GM23338 (cell line): ENCODE measurements at regions not wholly inside any gene's neighbourhood (a gene's known extent, or its start where the extent isn't known, plus 50 kb on each side); places are given as distances from the start of the nearest gene placed in this dataset.
A peak's percentile ranks its signal among the peaks of the same experiment; 100 is the strongest.

Experiments
- ATAC-seq: fragments of 200-7000 bp; cut with Tn5 transposase; 3 replicates; pipeline ENCODE4 v1.9.1; 2020
- DNase-seq: peaks from one replicate; pipeline ENCODE4 v3.0.0-alpha.2; 2015; ENCODE audit warnings: low spot score
- H2AFZ ChIP-seq: fragments of 200-600 bp; sonication (generic); 2 replicates; pipeline ENCODE4 v1.8.0; 2016; ENCODE audit warnings: antibody characterized with exemption, mild to moderate bottlenecking, moderate library complexity
- H3F3A ChIP-seq: fragments of 200-600 bp; sonication (generic); replicated peaks from 2 replicates; pipeline ENCODE4 v1.8.0; 2017; ENCODE audit warnings: antibody characterized with exemption, mixed run types, low read depth
- H3K27ac ChIP-seq: fragments of 200-600 bp; sonication (generic); 2 replicates; pipeline ENCODE4 v1.6.1; 2016; ENCODE audit warnings: low read depth
- H3K27me3 ChIP-seq: fragments of 200-600 bp; sonication (generic); 2 replicates; pipeline ENCODE4 v1.8.0; 2016; ENCODE audit warnings: mild to moderate bottlenecking, mixed run types, moderate library complexity; ENCODE audit not compliant: insufficient read depth
- H3K36me3 ChIP-seq: fragments of 200-600 bp; sonication (generic); 2 replicates; pipeline ENCODE4 v1.8.0; 2016; ENCODE audit warnings: mild to moderate bottlenecking; ENCODE audit not compliant: insufficient read depth
- H3K4me1 ChIP-seq: fragments of 200-600 bp; sonication (generic); 2 replicates; pipeline ENCODE4 v1.8.0; 2016; ENCODE audit warnings: mild to moderate bottlenecking, moderate library complexity; ENCODE audit not compliant: insufficient read depth
- H3K4me2 ChIP-seq: fragments of 200-600 bp; sonication (generic); 2 replicates; pipeline ENCODE4 v1.7.1; 2017; ENCODE audit warnings: mixed run types
- H3K4me3 ChIP-seq: fragments of 200-600 bp; sonication (generic); 2 replicates; pipeline ENCODE4 v1.6.1; 2016; ENCODE audit warnings: mixed run types
- H3K79me2 ChIP-seq: fragments of 200-600 bp; sonication (generic); replicated peaks from 2 replicates; pipeline ENCODE4 v1.8.0; 2017; ENCODE audit warnings: mild to moderate bottlenecking; ENCODE audit not compliant: insufficient read depth
- H3K9me2 ChIP-seq: fragments of 200-600 bp; sonication (generic); 2 replicates; pipeline ENCODE4 v1.8.0; 2017; ENCODE audit not compliant: insufficient read depth
- H4K20me1 ChIP-seq: fragments of 200-600 bp; sonication (generic); replicated peaks from 2 replicates; pipeline ENCODE4 v1.8.0; 2017; ENCODE audit warnings: mild to moderate bottlenecking; ENCODE audit not compliant: insufficient read depth
- H3K27ac Mint-ChIP-seq: 2 replicates; pipeline ENCODE4 v1.8.0; 2020; ENCODE audit warnings: inconsistent platforms, mild to moderate bottlenecking, moderate library complexity, mixed read lengths
- H3K27me3 Mint-ChIP-seq: 3 replicates; pipeline ENCODE4 v1.8.0; 2022; ENCODE audit warnings: low read depth, mild to moderate bottlenecking, moderate library complexity, mixed read lengths, inconsistent platforms; ENCODE audit not compliant: insufficient read depth, poor library complexity
- H3K36me3 Mint-ChIP-seq: 3 replicates; pipeline ENCODE4 v1.8.0; 2021; ENCODE audit warnings: low read depth, mild to moderate bottlenecking, inconsistent platforms, moderate library complexity, mixed read lengths
- H3K4me1 Mint-ChIP-seq: 3 replicates; pipeline ENCODE4 v1.8.0; 2020; ENCODE audit warnings: mild to moderate bottlenecking, inconsistent platforms, mixed read lengths
- H3K4me3 Mint-ChIP-seq: 3 replicates; pipeline ENCODE4 v1.8.0; 2021; ENCODE audit warnings: moderate library complexity, mild to moderate bottlenecking, inconsistent platforms, mixed read lengths
- H3K9me3 Mint-ChIP-seq: 3 replicates; pipeline ENCODE4 v1.8.0; 2020; ENCODE audit warnings: moderate library complexity, mild to moderate bottlenecking, inconsistent platforms, mixed read lengths
- CREB1 ChIP-seq: fragments of 250-450 bp; sonication (Bioruptor Pico); IDR thresholded peaks from 2 replicates; pipeline ENCODE4 v1.5.0; 2020; ENCODE audit warnings: low read depth, mild to moderate bottlenecking, moderate library complexity
- JUNB ChIP-seq: IDR thresholded peaks from one replicate; pipeline ENCODE4 v1.6.1; 2016; ENCODE audit warnings: antibody characterized with exemption; ENCODE audit not compliant: unreplicated experiment
- NANOG ChIP-seq: IDR thresholded peaks from 2 replicates; pipeline ENCODE4 v1.6.1; 2016; ENCODE audit warnings: antibody characterized with exemption, borderline replicate concordance
- POLR2AphosphoS5 ChIP-seq: IDR thresholded peaks from 2 replicates; pipeline ENCODE4 v1.6.1; 2016; ENCODE audit warnings: antibody characterized with exemption, low read depth
- ZNF114 ChIP-seq: fragments of 250-450 bp; sonication (Bioruptor Pico); IDR thresholded peaks from 2 replicates; pipeline ENCODE4 v1.5.0; 2020; ENCODE audit warnings: mild to moderate bottlenecking, moderate library complexity
- TF ChIP-seq, protein P1 (sequence below): fragments of 250-450 bp; sonication (Bioruptor Pico); IDR thresholded peaks from 2 replicates; pipeline ENCODE4 v1.5.0; 2020; ENCODE audit warnings: mild to moderate bottlenecking, moderate library complexity
- TF ChIP-seq, protein P2 (sequence below): IDR thresholded peaks from 2 replicates; pipeline ENCODE4 v1.6.1; 2016; ENCODE audit warnings: antibody characterized with exemption
- TF ChIP-seq, protein P3 (sequence below), 2 experiments: fragments of 200-600 bp in 1 of 2; sonication (generic) in 1 of 2; conservative IDR thresholded peaks; 2 replicates each; pipeline versions ENCODE4 v1.5.1 to v1.6.1; 2016 to 2017; ENCODE audit warnings: antibody characterized with exemption in 2 of 2, low read depth in 2 of 2, mild to moderate bottlenecking in 2 of 2, moderate library complexity in 1 of 2
- TF ChIP-seq, protein P4 (sequence below): IDR thresholded peaks from one replicate; pipeline ENCODE4 v1.6.1; 2018; ENCODE audit warnings: antibody characterized with exemption; ENCODE audit not compliant: unreplicated experiment

DNA sequence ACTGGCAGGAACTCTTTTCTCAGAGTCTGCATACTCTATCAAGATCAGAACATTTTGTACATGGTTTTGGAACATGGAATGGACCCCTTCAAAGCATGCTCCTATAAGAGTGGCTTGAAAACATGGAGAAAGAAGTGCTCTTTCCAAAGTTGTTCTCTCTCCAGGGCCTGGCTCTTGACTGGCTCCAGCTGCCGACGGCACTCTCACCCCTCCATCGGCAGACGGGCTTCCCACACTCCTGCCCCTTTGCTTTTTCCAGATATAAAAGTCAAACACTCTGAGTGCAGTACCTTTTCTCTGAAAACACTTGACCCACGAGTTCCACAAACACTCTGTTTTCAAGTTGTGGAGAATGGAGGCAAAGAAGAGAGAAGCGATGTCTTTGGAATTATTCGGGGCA is 72.5 kb upstream of the ONECUT1 start (continued):
- TF ChIP-seq, protein P1, sequence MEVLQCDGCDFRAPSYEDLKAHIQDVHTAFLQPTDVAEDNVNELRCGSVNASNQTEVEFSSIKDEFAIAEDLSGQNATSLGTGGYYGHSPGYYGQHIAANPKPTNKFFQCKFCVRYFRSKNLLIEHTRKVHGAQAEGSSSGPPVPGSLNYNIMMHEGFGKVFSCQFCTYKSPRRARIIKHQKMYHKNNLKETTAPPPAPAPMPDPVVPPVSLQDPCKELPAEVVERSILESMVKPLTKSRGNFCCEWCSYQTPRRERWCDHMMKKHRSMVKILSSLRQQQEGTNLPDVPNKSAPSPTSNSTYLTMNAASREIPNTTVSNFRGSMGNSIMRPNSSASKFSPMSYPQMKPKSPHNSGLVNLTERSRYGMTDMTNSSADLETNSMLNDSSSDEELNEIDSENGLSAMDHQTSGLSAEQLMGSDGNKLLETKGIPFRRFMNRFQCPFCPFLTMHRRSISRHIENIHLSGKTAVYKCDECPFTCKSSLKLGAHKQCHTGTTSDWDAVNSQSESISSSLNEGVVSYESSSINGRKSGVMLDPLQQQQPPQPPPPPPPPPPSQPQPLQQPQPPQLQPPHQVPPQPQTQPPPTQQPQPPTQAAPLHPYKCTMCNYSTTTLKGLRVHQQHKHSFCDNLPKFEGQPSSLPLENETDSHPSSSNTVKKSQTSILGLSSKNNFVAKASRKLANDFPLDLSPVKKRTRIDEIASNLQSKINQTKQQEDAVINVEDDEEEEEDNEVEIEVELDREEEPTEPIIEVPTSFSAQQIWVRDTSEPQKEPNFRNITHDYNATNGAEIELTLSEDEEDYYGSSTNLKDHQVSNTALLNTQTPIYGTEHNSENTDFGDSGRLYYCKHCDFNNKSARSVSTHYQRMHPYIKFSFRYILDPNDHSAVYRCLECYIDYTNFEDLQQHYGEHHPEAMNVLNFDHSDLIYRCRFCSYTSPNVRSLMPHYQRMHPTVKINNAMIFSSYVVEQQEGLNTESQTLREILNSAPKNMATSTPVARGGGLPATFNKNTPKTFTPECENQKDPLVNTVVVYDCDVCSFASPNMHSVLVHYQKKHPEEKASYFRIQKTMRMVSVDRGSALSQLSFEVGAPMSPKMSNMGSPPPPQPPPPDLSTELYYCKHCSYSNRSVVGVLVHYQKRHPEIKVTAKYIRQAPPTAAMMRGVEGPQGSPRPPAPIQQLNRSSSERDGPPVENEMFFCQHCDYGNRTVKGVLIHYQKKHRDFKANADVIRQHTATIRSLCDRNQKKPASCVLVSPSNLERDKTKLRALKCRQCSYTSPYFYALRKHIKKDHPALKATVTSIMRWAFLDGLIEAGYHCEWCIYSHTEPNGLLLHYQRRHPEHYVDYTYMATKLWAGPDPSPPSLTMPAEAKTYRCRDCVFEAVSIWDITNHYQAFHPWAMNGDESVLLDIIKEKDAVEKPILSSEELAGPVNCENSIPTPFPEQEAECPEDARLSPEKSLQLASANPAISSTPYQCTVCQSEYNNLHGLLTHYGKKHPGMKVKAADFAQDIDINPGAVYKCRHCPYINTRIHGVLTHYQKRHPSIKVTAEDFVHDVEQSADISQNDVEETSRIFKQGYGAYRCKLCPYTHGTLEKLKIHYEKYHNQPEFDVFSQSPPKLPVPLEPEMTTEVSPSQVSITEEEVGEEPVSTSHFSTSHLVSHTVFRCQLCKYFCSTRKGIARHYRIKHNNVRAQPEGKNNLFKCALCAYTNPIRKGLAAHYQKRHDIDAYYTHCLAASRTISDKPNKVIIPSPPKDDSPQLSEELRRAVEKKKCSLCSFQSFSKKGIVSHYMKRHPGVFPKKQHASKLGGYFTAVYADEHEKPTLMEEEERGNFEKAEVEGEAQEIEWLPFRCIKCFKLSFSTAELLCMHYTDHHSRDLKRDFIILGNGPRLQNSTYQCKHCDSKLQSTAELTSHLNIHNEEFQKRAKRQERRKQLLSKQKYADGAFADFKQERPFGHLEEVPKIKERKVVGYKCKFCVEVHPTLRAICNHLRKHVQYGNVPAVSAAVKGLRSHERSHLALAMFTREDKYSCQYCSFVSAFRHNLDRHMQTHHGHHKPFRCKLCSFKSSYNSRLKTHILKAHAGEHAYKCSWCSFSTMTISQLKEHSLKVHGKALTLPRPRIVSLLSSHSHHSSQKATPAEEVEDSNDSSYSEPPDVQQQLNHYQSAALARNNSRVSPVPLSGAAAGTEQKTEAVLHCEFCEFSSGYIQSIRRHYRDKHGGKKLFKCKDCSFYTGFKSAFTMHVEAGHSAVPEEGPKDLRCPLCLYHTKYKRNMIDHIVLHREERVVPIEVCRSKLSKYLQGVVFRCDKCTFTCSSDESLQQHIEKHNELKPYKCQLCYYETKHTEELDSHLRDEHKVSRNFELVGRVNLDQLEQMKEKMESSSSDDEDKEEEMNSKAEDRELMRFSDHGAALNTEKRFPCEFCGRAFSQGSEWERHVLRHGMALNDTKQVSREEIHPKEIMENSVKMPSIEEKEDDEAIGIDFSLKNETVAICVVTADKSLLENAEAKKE: no peak
- TF ChIP-seq, protein P2, sequence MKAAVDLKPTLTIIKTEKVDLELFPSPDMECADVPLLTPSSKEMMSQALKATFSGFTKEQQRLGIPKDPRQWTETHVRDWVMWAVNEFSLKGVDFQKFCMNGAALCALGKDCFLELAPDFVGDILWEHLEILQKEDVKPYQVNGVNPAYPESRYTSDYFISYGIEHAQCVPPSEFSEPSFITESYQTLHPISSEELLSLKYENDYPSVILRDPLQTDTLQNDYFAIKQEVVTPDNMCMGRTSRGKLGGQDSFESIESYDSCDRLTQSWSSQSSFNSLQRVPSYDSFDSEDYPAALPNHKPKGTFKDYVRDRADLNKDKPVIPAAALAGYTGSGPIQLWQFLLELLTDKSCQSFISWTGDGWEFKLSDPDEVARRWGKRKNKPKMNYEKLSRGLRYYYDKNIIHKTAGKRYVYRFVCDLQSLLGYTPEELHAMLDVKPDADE: no peak
- no peak for TF ChIP-seq CREB1

DNA sequence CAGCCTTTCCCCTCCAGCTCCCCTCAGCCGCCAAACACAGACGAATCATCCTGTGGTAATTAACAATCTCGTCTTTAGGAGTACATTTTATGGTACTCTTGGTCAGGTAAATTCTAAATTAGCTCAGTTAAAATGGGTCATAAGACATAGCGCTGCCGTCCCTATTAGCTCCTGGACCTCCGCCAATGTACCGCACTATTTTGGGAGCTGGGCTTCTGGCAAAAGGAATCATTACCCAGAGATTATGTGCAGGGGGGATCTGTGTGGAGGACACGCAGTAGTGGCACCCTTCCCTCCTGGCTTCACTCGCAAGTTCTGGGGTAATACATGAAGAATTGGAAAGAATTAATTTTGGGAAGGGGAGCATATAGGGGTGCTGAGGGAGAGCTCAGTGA is 68.6 kb upstream of the ONECUT1 start:
- Histone ChIP-seq H3K4me1 (peaks cover 18% of the 10 kb centered on the region), H3F3A (no peaks in the 10 kb centered on the region), H3K27me3 (0 out of 2 replicates have a peak, but pooled peaks cover 2% of the 10 kb centered on the region), H3K9me2 (peaks cover 10% of the 10 kb centered on the region; the same call in 1 of the 2 replicates), H4K20me1 (no peaks in the 10 kb centered on the region), H3K27ac (no peak overlapping the region), H3K79me2 (no peaks in the 10 kb centered on the region), H2AFZ (peak overlapping the region; percentile 15; the same call in 1 of the 2 replicates), H3K36me3 (no peaks in the 10 kb centered on the region), H3K4me2 (peak overlapping the region; percentile 59; the same call in 1 of the 2 replicates), H3K4me3 (no peak overlapping the region)
- Mint-ChIP-seq H3K27me3 (no peaks in the 10 kb centered on the region), H3K9me3 (no peaks in the 10 kb centered on the region), H3K4me1 (peaks cover 23% of the 10 kb centered on the region), H3K27ac (no peak overlapping the region), H3K36me3 (no peaks in the 10 kb centered on the region), H3K4me3 (no peak overlapping the region)
- TF ChIP-seq NANOG (no peak), CREB1 (no peak), POLR2AphosphoS5 (no peak), JUNB (no peak), ZNF114 (no peak)
- TF ChIP-seq, protein P3, sequence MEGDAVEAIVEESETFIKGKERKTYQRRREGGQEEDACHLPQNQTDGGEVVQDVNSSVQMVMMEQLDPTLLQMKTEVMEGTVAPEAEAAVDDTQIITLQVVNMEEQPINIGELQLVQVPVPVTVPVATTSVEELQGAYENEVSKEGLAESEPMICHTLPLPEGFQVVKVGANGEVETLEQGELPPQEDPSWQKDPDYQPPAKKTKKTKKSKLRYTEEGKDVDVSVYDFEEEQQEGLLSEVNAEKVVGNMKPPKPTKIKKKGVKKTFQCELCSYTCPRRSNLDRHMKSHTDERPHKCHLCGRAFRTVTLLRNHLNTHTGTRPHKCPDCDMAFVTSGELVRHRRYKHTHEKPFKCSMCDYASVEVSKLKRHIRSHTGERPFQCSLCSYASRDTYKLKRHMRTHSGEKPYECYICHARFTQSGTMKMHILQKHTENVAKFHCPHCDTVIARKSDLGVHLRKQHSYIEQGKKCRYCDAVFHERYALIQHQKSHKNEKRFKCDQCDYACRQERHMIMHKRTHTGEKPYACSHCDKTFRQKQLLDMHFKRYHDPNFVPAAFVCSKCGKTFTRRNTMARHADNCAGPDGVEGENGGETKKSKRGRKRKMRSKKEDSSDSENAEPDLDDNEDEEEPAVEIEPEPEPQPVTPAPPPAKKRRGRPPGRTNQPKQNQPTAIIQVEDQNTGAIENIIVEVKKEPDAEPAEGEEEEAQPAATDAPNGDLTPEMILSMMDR (conservative IDR thresholded peaks at IDR 0.05; ENCODE audit: low read depth in 2 of 2): no peak
- TF ChIP-seq, protein P4, sequence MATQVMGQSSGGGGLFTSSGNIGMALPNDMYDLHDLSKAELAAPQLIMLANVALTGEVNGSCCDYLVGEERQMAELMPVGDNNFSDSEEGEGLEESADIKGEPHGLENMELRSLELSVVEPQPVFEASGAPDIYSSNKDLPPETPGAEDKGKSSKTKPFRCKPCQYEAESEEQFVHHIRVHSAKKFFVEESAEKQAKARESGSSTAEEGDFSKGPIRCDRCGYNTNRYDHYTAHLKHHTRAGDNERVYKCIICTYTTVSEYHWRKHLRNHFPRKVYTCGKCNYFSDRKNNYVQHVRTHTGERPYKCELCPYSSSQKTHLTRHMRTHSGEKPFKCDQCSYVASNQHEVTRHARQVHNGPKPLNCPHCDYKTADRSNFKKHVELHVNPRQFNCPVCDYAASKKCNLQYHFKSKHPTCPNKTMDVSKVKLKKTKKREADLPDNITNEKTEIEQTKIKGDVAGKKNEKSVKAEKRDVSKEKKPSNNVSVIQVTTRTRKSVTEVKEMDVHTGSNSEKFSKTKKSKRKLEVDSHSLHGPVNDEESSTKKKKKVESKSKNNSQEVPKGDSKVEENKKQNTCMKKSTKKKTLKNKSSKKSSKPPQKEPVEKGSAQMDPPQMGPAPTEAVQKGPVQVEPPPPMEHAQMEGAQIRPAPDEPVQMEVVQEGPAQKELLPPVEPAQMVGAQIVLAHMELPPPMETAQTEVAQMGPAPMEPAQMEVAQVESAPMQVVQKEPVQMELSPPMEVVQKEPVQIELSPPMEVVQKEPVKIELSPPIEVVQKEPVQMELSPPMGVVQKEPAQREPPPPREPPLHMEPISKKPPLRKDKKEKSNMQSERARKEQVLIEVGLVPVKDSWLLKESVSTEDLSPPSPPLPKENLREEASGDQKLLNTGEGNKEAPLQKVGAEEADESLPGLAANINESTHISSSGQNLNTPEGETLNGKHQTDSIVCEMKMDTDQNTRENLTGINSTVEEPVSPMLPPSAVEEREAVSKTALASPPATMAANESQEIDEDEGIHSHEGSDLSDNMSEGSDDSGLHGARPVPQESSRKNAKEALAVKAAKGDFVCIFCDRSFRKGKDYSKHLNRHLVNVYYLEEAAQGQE: no peak
- ATAC-seq: no peak
- DNase-seq: no peak
